ENCODE measurements at regions not wholly inside any gene's neighbourhood (a gene's known extent, or its start where the extent isn't known, plus 50 kb on each side); places are given as distances from the start of the nearest gene placed in this dataset.

DNA sequence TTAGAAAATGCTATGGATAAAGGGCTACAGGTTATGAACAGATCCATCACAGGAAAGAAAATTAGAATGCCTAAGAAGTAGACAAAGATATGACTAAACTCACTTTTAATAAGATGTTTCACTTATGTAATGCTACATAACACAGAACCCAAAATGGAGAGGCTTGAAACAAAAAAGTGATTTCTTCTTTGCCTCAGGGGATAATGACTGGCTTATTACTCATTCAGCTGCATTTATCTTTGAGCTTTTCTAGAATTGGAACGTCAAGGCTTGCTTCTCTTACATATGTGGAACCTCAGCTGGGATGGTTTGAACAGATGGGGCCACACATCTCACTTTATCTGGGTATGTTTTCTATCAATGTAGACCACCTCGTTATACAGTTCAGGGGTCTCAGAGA, 120.6 kb upstream of the EPHA3 start:
- TF ChIP-seq ZNF396 (CRISPR knock-in tag; IDR thresholded peaks at IDR 0.05; ENCODE audit: borderline replicate concordance) (no peak), NR2C2 (CRISPR knock-in tag; IDR thresholded peaks at IDR 0.05) (no peak), TCF7 (CRISPR knock-in tag; IDR thresholded peaks at IDR 0.05; ENCODE audit: low read depth) (no peak), CBFB (CRISPR knock-in tag; IDR thresholded peaks at IDR 0.05; ENCODE audit: low read depth) (no peak), TEAD4 (CRISPR knock-in tag; IDR thresholded peaks at IDR 0.05) (no peak), NFYB (CRISPR knock-in tag; conservative IDR thresholded peaks at IDR 0.05; ENCODE audit: low read depth) (no peak)
- TF ChIP-seq, protein P1, sequence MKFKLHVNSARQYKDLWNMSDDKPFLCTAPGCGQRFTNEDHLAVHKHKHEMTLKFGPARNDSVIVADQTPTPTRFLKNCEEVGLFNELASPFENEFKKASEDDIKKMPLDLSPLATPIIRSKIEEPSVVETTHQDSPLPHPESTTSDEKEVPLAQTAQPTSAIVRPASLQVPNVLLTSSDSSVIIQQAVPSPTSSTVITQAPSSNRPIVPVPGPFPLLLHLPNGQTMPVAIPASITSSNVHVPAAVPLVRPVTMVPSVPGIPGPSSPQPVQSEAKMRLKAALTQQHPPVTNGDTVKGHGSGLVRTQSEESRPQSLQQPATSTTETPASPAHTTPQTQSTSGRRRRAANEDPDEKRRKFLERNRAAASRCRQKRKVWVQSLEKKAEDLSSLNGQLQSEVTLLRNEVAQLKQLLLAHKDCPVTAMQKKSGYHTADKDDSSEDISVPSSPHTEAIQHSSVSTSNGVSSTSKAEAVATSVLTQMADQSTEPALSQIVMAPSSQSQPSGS (CRISPR knock-in tag; IDR thresholded peaks at IDR 0.05; ENCODE audit: borderline replicate concordance, low read depth), result no peak
- TF ChIP-seq, protein P2, sequence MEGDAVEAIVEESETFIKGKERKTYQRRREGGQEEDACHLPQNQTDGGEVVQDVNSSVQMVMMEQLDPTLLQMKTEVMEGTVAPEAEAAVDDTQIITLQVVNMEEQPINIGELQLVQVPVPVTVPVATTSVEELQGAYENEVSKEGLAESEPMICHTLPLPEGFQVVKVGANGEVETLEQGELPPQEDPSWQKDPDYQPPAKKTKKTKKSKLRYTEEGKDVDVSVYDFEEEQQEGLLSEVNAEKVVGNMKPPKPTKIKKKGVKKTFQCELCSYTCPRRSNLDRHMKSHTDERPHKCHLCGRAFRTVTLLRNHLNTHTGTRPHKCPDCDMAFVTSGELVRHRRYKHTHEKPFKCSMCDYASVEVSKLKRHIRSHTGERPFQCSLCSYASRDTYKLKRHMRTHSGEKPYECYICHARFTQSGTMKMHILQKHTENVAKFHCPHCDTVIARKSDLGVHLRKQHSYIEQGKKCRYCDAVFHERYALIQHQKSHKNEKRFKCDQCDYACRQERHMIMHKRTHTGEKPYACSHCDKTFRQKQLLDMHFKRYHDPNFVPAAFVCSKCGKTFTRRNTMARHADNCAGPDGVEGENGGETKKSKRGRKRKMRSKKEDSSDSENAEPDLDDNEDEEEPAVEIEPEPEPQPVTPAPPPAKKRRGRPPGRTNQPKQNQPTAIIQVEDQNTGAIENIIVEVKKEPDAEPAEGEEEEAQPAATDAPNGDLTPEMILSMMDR (IDR thresholded peaks at IDR 0.05), result no peak
- TF ChIP-seq, protein P3, sequence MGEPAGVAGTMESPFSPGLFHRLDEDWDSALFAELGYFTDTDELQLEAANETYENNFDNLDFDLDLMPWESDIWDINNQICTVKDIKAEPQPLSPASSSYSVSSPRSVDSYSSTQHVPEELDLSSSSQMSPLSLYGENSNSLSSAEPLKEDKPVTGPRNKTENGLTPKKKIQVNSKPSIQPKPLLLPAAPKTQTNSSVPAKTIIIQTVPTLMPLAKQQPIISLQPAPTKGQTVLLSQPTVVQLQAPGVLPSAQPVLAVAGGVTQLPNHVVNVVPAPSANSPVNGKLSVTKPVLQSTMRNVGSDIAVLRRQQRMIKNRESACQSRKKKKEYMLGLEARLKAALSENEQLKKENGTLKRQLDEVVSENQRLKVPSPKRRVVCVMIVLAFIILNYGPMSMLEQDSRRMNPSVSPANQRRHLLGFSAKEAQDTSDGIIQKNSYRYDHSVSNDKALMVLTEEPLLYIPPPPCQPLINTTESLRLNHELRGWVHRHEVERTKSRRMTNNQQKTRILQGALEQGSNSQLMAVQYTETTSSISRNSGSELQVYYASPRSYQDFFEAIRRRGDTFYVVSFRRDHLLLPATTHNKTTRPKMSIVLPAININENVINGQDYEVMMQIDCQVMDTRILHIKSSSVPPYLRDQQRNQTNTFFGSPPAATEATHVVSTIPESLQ (CRISPR knock-in tag; IDR thresholded peaks at IDR 0.05), result no peak

All from WTC11 (cell line).